CD4-positive, alpha-beta T cell (primary cell): ENCODE measurements at regions not wholly inside any gene's neighbourhood (a gene's known extent, or its start where the extent isn't known, plus 50 kb on each side); places are given as distances from the start of the nearest gene placed in this dataset.

ENCODE experiments used
- ATAC-seq: fragments of 200-7000 bp; cut with Tn5 transposase; one replicate; pipeline ENCODE4 v1.10.0; 2022; ENCODE audit warnings: mild to moderate bottlenecking; ENCODE audit not compliant: poor library complexity
- CTCF ChIA-PET: fragments of 350-600 bp; sonication (Branson Sonifier 250); formaldehyde crosslinking; loops from one replicate; lab custom pipeline; 2021; ENCODE audit warnings: antibody characterized with exemption, inconsistent platforms; lab: Charles Lee
- POLR2A ChIA-PET: fragments of 350-600 bp; sonication (Branson Sonifier 250); formaldehyde crosslinking; loops from one replicate; lab custom pipeline; 2021; ENCODE audit warnings: antibody characterized with exemption, inconsistent platforms; lab: Charles Lee
- DNase-seq, 14 experiments: peaks; one replicate each; pipeline ENCODE4 v3.0.0-alpha.2; 2013 to 2020; ENCODE audit warnings: mixed read lengths in 2 of 14
- H3K27ac ChIP-seq, 2 donors: one replicate each; pipeline versions ENCODE4 v1.5.1 to v1.7.0; 2013; ENCODE audit warnings: low read length in 2 of 2, low read depth in 1 of 2, mild to moderate bottlenecking in 1 of 2
- H3K27me3 ChIP-seq, 2 experiments: 1 replicate in 1 of 2; 2 replicates in 1 of 2; pipeline versions ENCODE4 v1.6.1 to v1.7.0; 2013; ENCODE audit warnings: low read length in 2 of 2, control low read depth in 1 of 2, mild to moderate bottlenecking in 1 of 2, moderate library complexity in 1 of 2; ENCODE audit not compliant: insufficient read depth in 2 of 2, control insufficient read depth in 1 of 2
- H3K36me3 ChIP-seq: one replicate; pipeline ENCODE4 v1.6.1; 2013; ENCODE audit warnings: low read length, control low read depth; ENCODE audit not compliant: insufficient read depth
- H3K4me1 ChIP-seq: one replicate; pipeline ENCODE4 v1.6.1; 2013; ENCODE audit warnings: low read length, control low read depth; ENCODE audit not compliant: insufficient read depth
- H3K4me3 ChIP-seq: one replicate; pipeline ENCODE4 v1.5.1; 2013; ENCODE audit warnings: mild to moderate bottlenecking, low read length, moderate library complexity
- H3K9me3 ChIP-seq, 2 experiments: 1 replicate in 1 of 2; 2 replicates in 1 of 2; pipeline versions ENCODE4 v1.6.1 to v1.7.0; 2013; ENCODE audit warnings: low read length in 2 of 2, mild to moderate bottlenecking in 2 of 2, control low read depth in 1 of 2, moderate library complexity in 1 of 2; ENCODE audit not compliant: control insufficient read depth in 1 of 2, insufficient read depth in 1 of 2
- H3K27ac Mint-ChIP-seq: one replicate; pipeline ENCODE4 v1.8.0; 2020; ENCODE audit warnings: mixed read lengths
- H3K27me3 Mint-ChIP-seq: one replicate; pipeline ENCODE4 v1.8.0; 2021; ENCODE audit warnings: mixed read lengths
- H3K36me3 Mint-ChIP-seq: one replicate; pipeline ENCODE4 v1.8.0; 2021; ENCODE audit warnings: low read depth, mixed read lengths
- H3K4me1 Mint-ChIP-seq: one replicate; pipeline ENCODE4 v1.8.0; 2021; ENCODE audit warnings: low read depth, mixed read lengths
- H3K4me3 Mint-ChIP-seq: one replicate; pipeline ENCODE4 v1.8.0; 2020; ENCODE audit warnings: mild to moderate bottlenecking, mixed read lengths
- H3K9me3 Mint-ChIP-seq: one replicate; pipeline ENCODE4 v1.8.0; 2020; ENCODE audit warnings: mixed read lengths
- intact Hi-C, 2 experiments: fragments of 100-400 bp; cut with DNase I in 1 of 2; cut with micrococcal nuclease in 1 of 2; formaldehyde crosslinking; loops; one replicate each; pipeline versions ENCODE4 v1.15.1 to v1.9.0; 2023 to 2025; cut with DNase I, micrococcal nuclease
- TF ChIP-seq, protein P1 (sequence below): fragments of 200-600 bp; IDR thresholded peaks from one replicate; pipeline ENCODE4 v1.8.0; 2022; ENCODE audit warnings: antibody characterized with exemption, mild to moderate bottlenecking

DNA sequence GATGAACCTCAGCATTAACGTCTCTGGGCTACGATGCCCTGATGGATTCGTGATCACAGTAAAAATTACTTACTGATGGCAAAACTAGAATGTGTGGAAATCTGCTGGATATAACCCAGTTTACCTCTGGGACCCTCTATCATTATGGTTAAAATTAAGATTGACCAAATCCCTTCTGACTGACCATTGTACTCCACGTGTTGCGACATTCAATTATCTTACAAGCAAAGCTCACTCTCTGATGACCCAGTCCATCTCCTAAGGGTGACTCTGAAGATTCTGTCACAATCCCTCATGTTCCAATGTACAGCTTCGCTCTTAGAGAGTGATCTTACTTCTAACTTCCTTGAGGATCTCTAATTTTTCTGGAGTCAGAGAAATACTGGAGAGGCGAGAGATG lies 288.5 kb upstream of the RUNX1 start:
- TF ChIP-seq, protein P1, sequence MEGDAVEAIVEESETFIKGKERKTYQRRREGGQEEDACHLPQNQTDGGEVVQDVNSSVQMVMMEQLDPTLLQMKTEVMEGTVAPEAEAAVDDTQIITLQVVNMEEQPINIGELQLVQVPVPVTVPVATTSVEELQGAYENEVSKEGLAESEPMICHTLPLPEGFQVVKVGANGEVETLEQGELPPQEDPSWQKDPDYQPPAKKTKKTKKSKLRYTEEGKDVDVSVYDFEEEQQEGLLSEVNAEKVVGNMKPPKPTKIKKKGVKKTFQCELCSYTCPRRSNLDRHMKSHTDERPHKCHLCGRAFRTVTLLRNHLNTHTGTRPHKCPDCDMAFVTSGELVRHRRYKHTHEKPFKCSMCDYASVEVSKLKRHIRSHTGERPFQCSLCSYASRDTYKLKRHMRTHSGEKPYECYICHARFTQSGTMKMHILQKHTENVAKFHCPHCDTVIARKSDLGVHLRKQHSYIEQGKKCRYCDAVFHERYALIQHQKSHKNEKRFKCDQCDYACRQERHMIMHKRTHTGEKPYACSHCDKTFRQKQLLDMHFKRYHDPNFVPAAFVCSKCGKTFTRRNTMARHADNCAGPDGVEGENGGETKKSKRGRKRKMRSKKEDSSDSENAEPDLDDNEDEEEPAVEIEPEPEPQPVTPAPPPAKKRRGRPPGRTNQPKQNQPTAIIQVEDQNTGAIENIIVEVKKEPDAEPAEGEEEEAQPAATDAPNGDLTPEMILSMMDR: no peak
- CTCF ChIA-PET: no interaction called here
- H3K4me1 ChIP-seq: no peaks in the 10 kb centered on the region
- no peak overlapping the region for H3K4me3 ChIP-seq
- no peak for DNase-seq
- H3K36me3 ChIP-seq: no peaks in the 10 kb centered on the region
- H3K36me3 Mint-ChIP-seq: no peaks in the 10 kb centered on the region
- no peak overlapping the region for H3K27ac ChIP-seq
- no peak for ATAC-seq
- H3K9me3 ChIP-seq: no peaks in the 10 kb centered on the region
- H3K9me3 Mint-ChIP-seq: peaks cover 1% of the 10 kb centered on the region
- no peaks in the 10 kb centered on the region for H3K27me3 ChIP-seq
- no peak overlapping the region for H3K27ac Mint-ChIP-seq
- intact Hi-C loops: no loop called here
- no peak overlapping the region for H3K4me3 Mint-ChIP-seq
- no peaks in the 10 kb centered on the region for H3K27me3 Mint-ChIP-seq
- POLR2A ChIA-PET: no interaction called here
- peaks cover 4% of the 10 kb centered on the region for H3K4me1 Mint-ChIP-seq

DNA sequence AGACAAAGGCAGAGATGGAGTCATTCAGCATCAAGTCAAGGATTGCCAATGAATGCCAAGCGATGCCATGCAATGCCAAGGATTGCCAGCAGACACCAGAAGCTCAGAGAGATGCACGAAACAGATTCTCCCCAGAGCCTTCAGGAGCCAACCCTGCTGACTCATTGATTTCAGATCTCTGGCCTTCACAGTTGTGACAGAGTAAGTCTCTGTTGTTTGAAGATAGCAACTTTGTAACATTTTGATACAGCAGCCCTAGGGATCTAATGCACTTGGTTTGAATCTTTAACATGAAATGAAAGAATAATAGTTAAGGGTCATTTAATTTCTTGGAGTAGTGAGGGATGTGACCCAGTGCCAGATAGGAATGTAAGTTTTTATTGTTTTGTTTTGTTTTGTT lies 287.4 kb upstream of the RUNX1 start:
- Histone ChIP-seq H3K4me1 (no peaks in the 10 kb centered on the region), H3K27ac (no peak overlapping the region), H3K36me3 (no peaks in the 10 kb centered on the region), H3K4me3 (no peak overlapping the region), H3K27me3 (no peaks in the 10 kb centered on the region), H3K9me3 (no peaks in the 10 kb centered on the region)
- Mint-ChIP-seq H3K4me3 (no peak overlapping the region), H3K27me3 (no peaks in the 10 kb centered on the region), H3K9me3 (peaks cover 1% of the 10 kb centered on the region), H3K27ac (no peak overlapping the region), H3K36me3 (no peaks in the 10 kb centered on the region), H3K4me1 (no peaks in the 10 kb centered on the region)
- ChIA-PET POLR2A (no interaction called here), CTCF (no interaction called here)
- no peak for DNase-seq
- TF ChIP-seq, protein P1: no peak
- no peak for ATAC-seq
- intact Hi-C loops: no loop called here

DNA sequence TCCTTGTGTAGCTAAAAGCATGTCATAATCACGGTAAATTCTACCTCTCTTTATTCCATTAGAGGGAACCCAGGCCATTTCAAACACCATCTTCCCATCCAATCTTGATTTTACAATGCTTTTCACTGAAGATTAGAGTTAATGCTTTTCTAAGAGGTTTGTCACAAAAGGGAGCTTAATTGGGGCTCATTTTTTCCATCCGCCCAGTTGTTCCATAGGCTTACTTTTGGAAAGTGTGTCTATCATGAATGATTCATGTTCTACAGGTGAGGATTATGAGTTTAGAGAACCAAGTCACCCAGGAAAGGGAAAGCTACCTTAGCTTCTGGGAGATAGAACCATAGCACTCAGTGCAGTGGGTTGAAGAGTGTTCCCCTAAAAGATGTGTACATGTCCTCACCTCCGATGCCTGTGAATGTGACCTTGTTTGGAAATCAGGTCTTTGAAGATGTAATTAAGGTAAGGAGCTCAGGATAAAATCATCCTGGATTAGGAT lies 286.9 kb upstream of the RUNX1 start:
- no peak for DNase-seq
- H3K4me1 ChIP-seq: no peaks in the 10 kb centered on the region
- H3K36me3 ChIP-seq: no peaks in the 10 kb centered on the region
- H3K9me3 ChIP-seq: no peaks in the 10 kb centered on the region
- H3K9me3 Mint-ChIP-seq: peaks cover 3% of the 10 kb centered on the region
- intact Hi-C loops: no loop called here
- H3K27me3 Mint-ChIP-seq: no peaks in the 10 kb centered on the region
- H3K4me1 Mint-ChIP-seq: no peaks in the 10 kb centered on the region
- no peak overlapping the region for H3K4me3 ChIP-seq
- TF ChIP-seq, protein P1: no peak
- no peaks in the 10 kb centered on the region for H3K36me3 Mint-ChIP-seq
- ChIA-PET CTCF (no interaction called here), POLR2A (no interaction called here)
- ATAC-seq: no peak
- H3K27me3 ChIP-seq: no peaks in the 10 kb centered on the region
- no peak overlapping the region for H3K4me3 Mint-ChIP-seq
- no peak overlapping the region for H3K27ac Mint-ChIP-seq
- H3K27ac ChIP-seq: no peak overlapping the region
